Left lung (tissue), 4 donors: ENCODE measurements at regions not wholly inside any gene's neighbourhood (a gene's known extent, or its start where the extent isn't known, plus 50 kb on each side); places are given as distances from the start of the nearest gene placed in this dataset.

ENCODE experiments used
- ATAC-seq: fragments of 200-7000 bp; cut with Tn5 transposase; one replicate; pipeline ENCODE4 v1.9.1; 2020; ENCODE audit warnings: moderate library complexity
- DNase-seq, 4 donors: peaks; one replicate each; pipeline ENCODE4 v3.0.0-alpha.2; 2013 to 2020
- H3K27ac ChIP-seq, 2 donors: fragments of 200-600 bp; sonication (generic) in 1 of 2; one replicate each; pipeline versions ENCODE4 v1.5.0 to v1.8.0; 2020 to 2021
- H3K27me3 ChIP-seq, 2 donors: fragments of 200-600 bp; sonication (generic) in 1 of 2; one replicate each; pipeline versions ENCODE4 v1.5.0 to v1.8.0; 2020 to 2021
- H3K36me3 ChIP-seq, 2 donors: fragments of 200-600 bp; sonication (generic) in 1 of 2; one replicate each; pipeline versions ENCODE4 v1.5.0 to v1.8.0; 2020 to 2021
- H3K4me1 ChIP-seq, 2 donors: fragments of 200-600 bp; one replicate each; pipeline ENCODE4 v1.8.0; 2021
- H3K4me3 ChIP-seq, 2 donors: fragments of 200-600 bp; sonication (generic) in 1 of 2; one replicate each; pipeline versions ENCODE4 v1.5.0 to v1.8.0; 2020 to 2021; ENCODE audit warnings: mild to moderate bottlenecking in 1 of 2
- H3K9me3 ChIP-seq, 2 donors: fragments of 200-600 bp; sonication (generic) in 1 of 2; one replicate each; pipeline versions ENCODE4 v1.5.0 to v1.8.0; 2020 to 2021
- CTCF ChIP-seq, 2 donors: fragments of 200-600 bp; sonication (generic) in 1 of 2; IDR thresholded peaks; one replicate each; pipeline versions ENCODE4 v1.5.0 to v1.8.0; 2021; ENCODE audit warnings: antibody characterized with exemption in 2 of 2
- intact Hi-C, 2 donors: fragments of 100-400 bp; cut with DNase I; formaldehyde crosslinking; loops; one replicate each; pipeline versions ENCODE4 v1.11.2 to v1.14.2; 2022
- donor health status: DM: no; HTN: yes; CAD: no.
- donor health status: DM: no; HTN: no; CAD: no.

DNA sequence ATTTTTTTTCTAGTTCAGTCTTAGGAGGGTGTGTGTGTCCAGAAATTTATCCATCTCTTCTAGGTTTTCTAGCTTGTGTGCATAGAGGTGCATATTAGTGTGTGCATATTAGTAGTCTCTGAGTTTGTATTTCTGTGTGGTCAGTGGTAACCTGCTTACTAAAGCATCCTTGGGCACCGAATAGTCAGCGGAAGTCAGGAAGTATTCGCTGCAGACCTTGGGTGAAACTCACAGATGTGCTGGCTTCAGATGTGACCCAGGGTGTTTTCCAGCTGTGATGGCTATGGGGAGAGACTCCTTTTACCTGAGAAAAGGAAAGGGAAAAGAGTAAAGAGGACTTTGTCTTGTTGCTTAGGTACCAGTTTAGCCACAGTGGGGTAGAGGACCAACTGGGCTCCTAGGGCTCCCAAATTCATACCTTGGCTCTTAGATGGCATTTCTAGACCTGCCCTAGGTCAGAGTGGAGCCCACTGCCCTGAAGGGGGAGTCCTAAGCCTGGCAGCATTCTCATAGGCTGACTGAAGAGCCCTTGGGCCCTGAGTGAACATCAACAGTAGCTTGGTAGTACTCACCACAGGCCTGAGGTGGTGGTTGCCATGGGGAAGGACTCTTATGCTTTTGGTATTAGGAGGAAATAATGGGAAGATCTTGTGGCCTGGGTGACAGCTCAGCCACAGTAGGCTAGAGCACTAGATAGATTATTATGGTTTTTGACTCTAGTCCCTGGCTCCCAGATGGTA is 286.0 kb upstream of the ZPLD1 start:
- no peaks in the 10 kb centered on the region for H3K27me3 ChIP-seq
- H3K4me1 ChIP-seq = no peaks in the 10 kb centered on the region
- DNase-seq = no peak
- no peak for ATAC-seq
- no peak for TF ChIP-seq CTCF (IDR thresholded peaks at IDR 0.05)
- no peaks in the 10 kb centered on the region for H3K36me3 ChIP-seq
- intact Hi-C loops = no loop called here
- H3K27ac ChIP-seq = no peak overlapping the region
- no peaks in the 10 kb centered on the region for H3K9me3 ChIP-seq
- H3K4me3 ChIP-seq = no peak overlapping the region

DNA sequence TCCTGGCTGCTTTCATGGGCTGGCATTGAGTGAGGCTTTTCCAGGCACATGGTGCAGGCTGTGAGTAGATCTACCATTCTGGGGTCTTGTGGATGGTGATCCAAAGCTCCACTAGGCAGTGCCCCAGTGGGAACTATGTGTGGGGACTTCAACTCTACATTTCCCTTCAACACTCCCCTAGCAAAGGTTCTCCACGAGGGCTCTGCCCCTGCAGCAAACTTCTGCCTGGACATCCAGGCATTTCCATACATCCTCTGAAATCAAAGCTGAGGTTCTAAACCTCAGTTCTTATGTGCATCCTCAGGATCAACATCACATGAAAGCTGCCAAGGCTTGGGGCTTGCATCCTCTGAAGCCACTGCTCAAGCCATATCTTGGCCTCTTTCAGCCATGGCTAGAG is 282.9 kb upstream of the ZPLD1 start:
- Histone ChIP-seq H3K4me3 (no peak overlapping the region), H3K4me1 (no peaks in the 10 kb centered on the region), H3K27ac (no peak overlapping the region), H3K9me3 (no peaks in the 10 kb centered on the region), H3K27me3 (no peaks in the 10 kb centered on the region), H3K36me3 (no peaks in the 10 kb centered on the region)
- intact Hi-C loops = no loop called here
- no peak for DNase-seq
- no peak for TF ChIP-seq CTCF (IDR thresholded peaks at IDR 0.05)
- ATAC-seq = no peak

GRCh38 chr3:102156426-102156825 is 278.4 kb upstream of the ZPLD1 start:
- no peak overlapping the region for H3K27ac ChIP-seq
- H3K4me1 ChIP-seq = no peaks in the 10 kb centered on the region
- intact Hi-C loops = no loop called here
- H3K4me3 ChIP-seq = no peak overlapping the region
- H3K27me3 ChIP-seq = no peaks in the 10 kb centered on the region
- H3K9me3 ChIP-seq = no peaks in the 10 kb centered on the region
- no peaks in the 10 kb centered on the region for H3K36me3 ChIP-seq
- no peak for TF ChIP-seq CTCF (IDR thresholded peaks at IDR 0.05)
- ATAC-seq (peak; percentile 72), DNase-seq (no peak)

GRCh38 chr3:102158080-102158740 is 276.6 kb upstream of the ZPLD1 start:
- no peaks in the 10 kb centered on the region for H3K36me3 ChIP-seq
- H3K27me3 ChIP-seq = no peaks in the 10 kb centered on the region
- ATAC-seq (no peak), DNase-seq (no peak)
- H3K9me3 ChIP-seq = no peaks in the 10 kb centered on the region
- H3K4me3 ChIP-seq = no peak overlapping the region
- intact Hi-C loops = no loop called here
- peaks cover 0 to 6% of the 10 kb centered on the region in 2 donors for H3K4me1 ChIP-seq
- H3K27ac ChIP-seq = no peak overlapping the region
- no peak for TF ChIP-seq CTCF (IDR thresholded peaks at IDR 0.05)

DNA sequence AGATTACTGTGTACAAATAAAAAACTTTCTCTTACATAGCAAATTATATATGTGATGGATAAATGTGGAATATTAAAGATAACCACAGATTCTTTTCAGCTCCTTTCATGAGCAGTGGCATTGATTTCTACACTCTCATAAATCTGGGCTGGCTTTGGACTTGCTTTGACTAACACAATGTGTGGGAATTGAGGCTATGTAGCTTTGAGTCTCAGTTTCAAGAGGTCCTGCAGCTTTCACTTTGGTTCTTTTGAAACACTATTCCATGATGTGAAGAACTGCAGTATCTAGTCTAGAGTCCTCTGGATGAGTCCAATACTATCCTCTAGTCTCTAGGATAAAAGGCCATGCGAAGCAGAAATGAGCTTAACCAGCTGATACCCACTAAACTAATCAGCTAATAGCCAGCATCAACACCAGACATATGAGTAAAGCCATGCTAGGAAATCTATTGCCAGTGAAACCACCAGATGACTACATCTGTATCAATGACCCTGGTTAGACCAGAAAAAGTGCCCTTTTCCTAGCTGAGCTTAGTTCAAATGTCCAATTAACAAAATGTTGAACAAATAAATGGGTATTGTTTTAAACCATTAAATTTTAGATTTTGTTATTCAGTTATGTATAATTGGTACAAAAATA is 274.9 kb upstream of the ZPLD1 start:
- Histone ChIP-seq H3K36me3 (no peaks in the 10 kb centered on the region), H3K27ac (no peak overlapping the region), H3K4me1 (peaks cover 4 to 14% of the 10 kb centered on the region in 2 donors), H3K27me3 (no peaks in the 10 kb centered on the region), H3K4me3 (no peak overlapping the region), H3K9me3 (no peaks in the 10 kb centered on the region)
- intact Hi-C loops = no loop called here
- ATAC-seq = no peak
- no peak for TF ChIP-seq CTCF (IDR thresholded peaks at IDR 0.05)
- DNase-seq = no peak
